Stomach (tissue), 8 donors: ENCODE measurements at regions not wholly inside any gene's neighbourhood (a gene's known extent, or its start where the extent isn't known, plus 50 kb on each side); places are given as distances from the start of the nearest gene placed in this dataset.
"Not testable (repeated sequence)": the region's sequence is repeated elsewhere in the genome, so short reads cannot be mapped to it uniquely, and the experiment has no call there.

Experiments
- DNase-seq, 2 donors: peaks; one replicate each; pipeline versions ENCODE4 v3.0.0 to v3.0.0-alpha.2; 2013 to 2019
- H3K27ac ChIP-seq, 5 donors: fragments of 200-600 bp in 4 of 5; sonication (generic) in 4 of 5; one replicate each; pipeline ENCODE4 v1.5.1; 2013 to 2019; ENCODE audit warnings: mild to moderate bottlenecking in 1 of 5, moderate library complexity in 1 of 5
- H3K27me3 ChIP-seq, 3 donors: fragments of 200-600 bp; sonication (generic); one replicate each; pipeline ENCODE4 v1.5.1; 2017 to 2019; ENCODE audit warnings: mixed run types in 1 of 3
- H3K36me3 ChIP-seq, 4 donors: fragments of 200-600 bp; sonication (generic); 1 replicate in 3 of 4; 2 replicates in 1 of 4; pipeline ENCODE4 v1.5.1; 2016 to 2019
- H3K4me1 ChIP-seq, 4 donors: fragments of 200-600 bp; sonication (generic); one replicate each; pipeline ENCODE4 v1.5.1; 2016 to 2019
- H3K4me3 ChIP-seq, 4 donors: fragments of 200-600 bp; sonication (generic) in 3 of 4; one replicate each; pipeline ENCODE4 v1.5.1; 2016 to 2019; ENCODE audit warnings: mild to moderate bottlenecking in 1 of 4
- H3K9me3 ChIP-seq, 4 donors: fragments of 200-600 bp; sonication (generic); one replicate each; pipeline ENCODE4 v1.5.1; 2016 to 2019
- CTCF ChIP-seq, 7 experiments: fragments of 450-650 bp in 4 of 7; fragments of 200-600 bp in 3 of 7; sonication (generic) in 3 of 7; IDR thresholded peaks; one replicate each; pipeline ENCODE4 v1.5.1; 2016 to 2019; ENCODE audit warnings: antibody characterized with exemption in 7 of 7, control low read depth in 2 of 7, mild to moderate bottlenecking in 1 of 7
- EP300 ChIP-seq: sonication (generic); formaldehyde crosslinking; IDR thresholded peaks from one replicate; pipeline ENCODE4 v1.6.1; 2017; ENCODE audit warnings: antibody characterized with exemption
- POLR2A ChIP-seq, 4 donors: fragments of 450-650 bp; IDR thresholded peaks; one replicate each; pipeline ENCODE4 v1.6.1; 2016; ENCODE audit warnings: antibody characterized with exemption in 4 of 4, control low read depth in 2 of 4, mild to moderate bottlenecking in 1 of 4, moderate library complexity in 1 of 4
- POLR2AphosphoS5 ChIP-seq, 3 donors: sonication (generic); formaldehyde crosslinking; IDR thresholded peaks; one replicate each; pipeline ENCODE4 v1.6.1; 2016; ENCODE audit warnings: antibody characterized with exemption in 3 of 3
- WGBS, 5 donors: extraction: QIAGEN DNeasy Blood & Tissue Kit in 3 of 5; methylation state at CpG; one replicate each; pipeline versions ENCODE4 v1.1.5 to v1.1.7; 2013 to 2018; 5-methylcytosine and 5-hydroxymethylcytosine counted together
- intact Hi-C: fragments of 100-400 bp; cut with DNase I; formaldehyde crosslinking; loops from one replicate; pipeline ENCODE4 v1.15.1; 2023; ENCODE audit warnings: low total_unique reads
- donor health status: healthy with polysubstance abuse.
- donor health status: Bipolar disorder and iron deficiency.
- donor health status: healthy.

GRCh38 chr3:196139281-196139680 is 57.4 kb upstream of the TFRC start:
- intact Hi-C loops = no loop called here
- no peak for TF ChIP-seq POLR2AphosphoS5 (IDR thresholded peaks at IDR 0.05)
- no peak for TF ChIP-seq CTCF (IDR thresholded peaks at IDR 0.05)
- TF ChIP-seq EP300 = no peak
- no peak for TF ChIP-seq POLR2A (IDR thresholded peaks at IDR 0.05)
- no peak for DNase-seq
- peaks cover 0 to 27% (median 25%) of the 10 kb centered on the region in 4 donors for H3K4me1 ChIP-seq
- H3K27ac ChIP-seq = no peak overlapping the region
- no peaks in the 10 kb centered on the region for H3K36me3 ChIP-seq
- H3K9me3 ChIP-seq = no peaks in the 10 kb centered on the region
- no peak overlapping the region for H3K4me3 ChIP-seq
- 86 to 90% (median 88%) methylated on average over 7 of the region's 7 CpGs for WGBS, 5 donors
- H3K27me3 ChIP-seq = no peaks in the 10 kb centered on the region

GRCh38 chr3:196138482-196139254 is 56.8 kb upstream of the TFRC start:
- TF ChIP-seq EP300 (no peak), CTCF (IDR thresholded peaks at IDR 0.05) (no peak), POLR2A (IDR thresholded peaks at IDR 0.05) (no peak)
- Histone ChIP-seq H3K36me3 (no peaks in the 10 kb centered on the region), H3K4me3 (no peak overlapping the region), H3K27me3 (no peaks in the 10 kb centered on the region), H3K9me3 (no peaks in the 10 kb centered on the region), H3K4me1 (peaks cover 0 to 27% (median 25%) of the 10 kb centered on the region in 4 donors), H3K27ac (no peak overlapping the region)
- WGBS, 5 donors = 30 to 45% (median 41%) methylated on average over 12 of the region's 12 CpGs
- DNase-seq = peak in 1 of 2 donors; percentile 38
- intact Hi-C loops = no loop called here

GRCh38 chr3:196136640-196136989 is 54.7 kb upstream of the TFRC start:
- intact Hi-C loops, H3K27me3 ChIP-seq, H3K36me3 ChIP-seq, DNase-seq, H3K4me3 ChIP-seq, H3K9me3 ChIP-seq: not testable (repeated sequence)
- peaks cover 0 to 22% (median 11%) of the 10 kb centered on the region in 4 donors for H3K4me1 ChIP-seq
- 78 to 87% (median 86%) methylated on average over 9 of the region's 9 CpGs for WGBS, 5 donors
- peak overlapping the region in 2 of 5 donors; percentile 61 to 63 for H3K27ac ChIP-seq

GRCh38 chr3:196135693-196136639 is 54.1 kb upstream of the TFRC start:
- no peaks in the 10 kb centered on the region for H3K36me3 ChIP-seq
- no peak for TF ChIP-seq EP300
- no peak for TF ChIP-seq CTCF (IDR thresholded peaks at IDR 0.05)
- TF ChIP-seq POLR2A (IDR thresholded peaks at IDR 0.05) = no peak
- TF ChIP-seq POLR2AphosphoS5 (IDR thresholded peaks at IDR 0.05) = no peak
- no peaks in the 10 kb centered on the region for H3K9me3 ChIP-seq
- no peaks in the 10 kb centered on the region for H3K27me3 ChIP-seq
- H3K4me1 ChIP-seq = peaks cover 0 to 22% (median 11%) of the 10 kb centered on the region in 4 donors
- peak in 1 of 2 donors; percentile 58 for DNase-seq
- intact Hi-C loops = no loop called here
- H3K27ac ChIP-seq = peak overlapping the region in 3 of 5 donors; percentile 15 to 63 (median 61)
- WGBS, 5 donors = 50 to 66% (median 54%) methylated on average over 9 to 12 of the region's 12 CpGs
- H3K4me3 ChIP-seq = no peak overlapping the region
